Rectal smooth muscle tissue (tissue), 1 donor: ENCODE measurements at regions not wholly inside any gene's neighbourhood (a gene's known extent, or its start where the extent isn't known, plus 50 kb on each side); places are given as distances from the start of the nearest gene placed in this dataset.

ENCODE experiments used
- H3K27ac ChIP-seq: one replicate; pipeline ENCODE4 v1.7.0; 2013; ENCODE audit warnings: low read depth, low read length, inconsistent platforms
- H3K27me3 ChIP-seq: one replicate; pipeline ENCODE4 v1.7.0; 2013; ENCODE audit warnings: low read length; ENCODE audit not compliant: control insufficient read depth, insufficient read depth
- H3K36me3 ChIP-seq: one replicate; pipeline ENCODE4 v1.7.0; 2013; ENCODE audit warnings: low read length; ENCODE audit not compliant: control insufficient read depth, insufficient read depth
- H3K4me1 ChIP-seq: one replicate; pipeline ENCODE4 v1.7.0; 2013; ENCODE audit warnings: low read length; ENCODE audit not compliant: control insufficient read depth, insufficient read depth
- H3K4me3 ChIP-seq: one replicate; pipeline ENCODE4 v1.7.0; 2013; ENCODE audit warnings: low read length
- H3K9ac ChIP-seq: one replicate; pipeline ENCODE4 v1.7.0; 2013; ENCODE audit warnings: low read length

DNA sequence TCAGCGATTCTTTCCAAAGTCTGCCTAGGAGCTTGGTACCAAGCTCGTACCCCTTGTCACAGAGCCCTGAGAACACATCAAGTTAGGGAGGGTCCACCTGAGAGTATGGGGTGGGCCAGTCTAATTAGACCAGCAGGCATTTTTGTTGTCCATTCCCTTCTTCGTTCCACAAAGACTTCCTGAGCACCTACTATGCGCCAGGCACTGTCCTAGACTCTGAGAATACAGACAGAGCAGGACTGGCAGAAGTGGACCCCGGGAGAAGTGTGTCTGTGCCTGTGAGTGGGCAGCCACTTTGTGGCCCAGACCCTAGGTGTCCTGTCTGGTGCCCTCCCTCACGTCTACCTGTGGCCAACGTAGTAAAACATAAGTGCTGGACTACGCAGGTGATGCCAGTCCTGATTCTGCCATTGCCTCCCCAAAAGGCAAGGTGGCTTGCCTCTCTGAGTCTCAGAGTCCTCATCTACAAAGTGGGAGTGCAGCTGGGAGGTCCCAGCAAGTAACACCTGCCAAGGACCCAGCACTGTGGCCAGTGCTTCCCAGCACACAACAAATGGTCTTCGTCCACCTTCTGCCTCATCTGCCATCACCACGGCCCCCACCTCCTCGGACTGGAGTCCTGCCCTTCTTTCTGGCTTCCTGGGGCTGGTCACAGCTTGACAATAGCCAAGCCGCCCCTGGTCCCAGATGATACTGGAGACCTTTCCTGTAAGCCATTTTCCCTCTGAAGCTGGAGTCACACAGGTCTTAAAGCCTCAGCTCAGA, 54.3 kb upstream of the DUSP5 start:
- H3K4me1 ChIP-seq, result no peaks in the 10 kb centered on the region
- H3K27me3 ChIP-seq, result no peaks in the 10 kb centered on the region
- no peaks in the 10 kb centered on the region for H3K36me3 ChIP-seq
- H3K4me3 ChIP-seq, result no peak overlapping the region
- H3K27ac ChIP-seq, result no peak overlapping the region
- H3K9ac ChIP-seq, result no peak overlapping the region

DNA sequence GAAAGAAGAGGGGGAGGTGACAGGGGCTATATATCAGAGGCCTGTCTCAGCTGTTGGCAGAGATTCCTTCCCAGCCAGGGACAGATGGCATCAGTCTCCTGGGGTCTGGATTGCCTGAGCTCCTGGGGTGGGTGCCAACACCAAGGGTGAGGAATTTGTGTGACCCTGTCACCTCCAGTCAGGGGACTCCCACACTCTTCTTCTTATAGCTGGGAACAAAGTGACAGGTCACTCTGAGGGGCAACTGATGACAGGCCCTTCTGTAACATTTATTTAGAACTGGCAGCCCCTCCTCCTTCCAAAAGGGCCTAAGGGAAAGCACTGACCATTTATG, 53.7 kb upstream of the DUSP5 start:
- H3K9ac ChIP-seq, result no peak overlapping the region
- no peaks in the 10 kb centered on the region for H3K36me3 ChIP-seq
- H3K27me3 ChIP-seq, result no peaks in the 10 kb centered on the region
- no peaks in the 10 kb centered on the region for H3K4me1 ChIP-seq
- H3K4me3 ChIP-seq, result no peak overlapping the region
- no peak overlapping the region for H3K27ac ChIP-seq

DNA sequence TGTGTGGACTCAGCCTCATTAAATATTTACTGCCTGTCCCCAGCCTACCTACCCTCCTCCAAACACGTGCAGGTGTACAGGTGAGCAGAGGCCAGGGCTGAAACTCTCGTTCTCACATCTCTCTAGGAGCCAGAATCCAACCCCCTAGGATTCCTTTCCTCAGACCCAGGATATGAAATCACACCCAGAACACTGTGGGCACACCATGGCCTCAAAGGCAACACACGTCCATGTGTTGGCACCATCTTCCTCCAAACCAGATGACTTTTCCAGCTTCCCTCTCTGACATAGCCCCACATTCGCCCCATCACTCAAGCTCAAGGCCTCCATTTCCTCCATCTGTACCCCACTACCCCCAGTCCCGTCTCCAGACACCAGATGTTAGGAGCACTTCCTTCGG, 51.8 kb upstream of the DUSP5 start:
- Histone ChIP-seq H3K27me3 (no peaks in the 10 kb centered on the region), H3K36me3 (no peaks in the 10 kb centered on the region), H3K4me1 (no peaks in the 10 kb centered on the region), H3K4me3 (no peak overlapping the region), H3K27ac (no peak overlapping the region), H3K9ac (no peak overlapping the region)

DNA sequence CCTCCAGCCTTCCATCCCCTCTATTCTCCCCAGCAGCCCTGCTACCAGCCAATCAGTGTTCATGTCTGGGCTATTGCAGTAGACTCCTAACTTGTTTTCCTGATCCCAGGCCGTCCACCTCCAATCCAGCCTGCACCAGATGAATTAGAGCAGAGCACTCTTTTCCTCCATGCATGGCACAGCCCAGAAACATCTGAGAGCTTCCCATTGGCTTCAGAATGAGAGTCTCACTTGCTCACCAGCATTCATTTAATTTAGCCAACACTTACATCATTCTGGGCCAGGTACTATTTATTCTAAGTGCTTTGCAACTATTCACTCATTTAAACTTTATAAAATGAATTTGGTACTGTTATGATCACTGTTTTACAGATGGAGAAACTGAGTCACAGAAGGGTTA, 51.4 kb upstream of the DUSP5 start:
- Histone ChIP-seq H3K27ac (no peak overlapping the region), H3K4me3 (no peak overlapping the region), H3K27me3 (no peaks in the 10 kb centered on the region), H3K4me1 (no peaks in the 10 kb centered on the region), H3K9ac (no peak overlapping the region), H3K36me3 (no peaks in the 10 kb centered on the region)

DNA sequence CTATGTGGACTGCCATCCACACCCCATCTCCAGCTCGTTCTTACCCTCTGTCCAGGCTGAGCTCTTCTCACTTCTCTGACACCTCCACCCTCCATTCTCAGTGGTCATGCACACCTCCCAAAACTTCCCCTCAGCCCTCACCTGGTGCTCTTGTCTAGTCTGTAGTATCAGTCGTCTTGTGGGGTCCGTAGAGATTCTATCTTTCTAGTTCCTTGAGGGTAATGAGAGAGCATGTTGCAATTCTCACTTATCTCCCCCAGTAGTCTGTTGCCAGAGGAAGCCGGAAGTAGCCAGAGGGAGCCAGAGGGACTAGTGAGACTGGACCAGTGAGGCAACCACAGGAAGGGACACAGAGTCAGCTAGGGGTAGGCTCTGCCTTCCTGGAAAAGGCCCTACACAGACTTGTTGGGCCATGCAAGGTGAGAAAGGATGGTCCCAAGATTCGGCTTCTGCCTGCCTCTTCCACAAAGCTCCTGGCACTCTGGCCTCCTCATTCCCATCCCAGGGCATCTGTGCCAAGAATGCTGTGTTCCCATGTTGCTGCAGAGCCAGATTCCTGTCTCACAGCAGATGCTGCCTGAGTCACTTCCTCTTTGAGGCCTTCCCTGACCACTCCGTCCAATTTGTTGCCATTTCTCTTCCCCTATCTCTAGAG, 50.6 kb upstream of the DUSP5 start:
- H3K36me3 ChIP-seq, result no peaks in the 10 kb centered on the region
- H3K4me3 ChIP-seq, result no peak overlapping the region
- no peaks in the 10 kb centered on the region for H3K27me3 ChIP-seq
- H3K9ac ChIP-seq, result no peak overlapping the region
- H3K4me1 ChIP-seq, result no peaks in the 10 kb centered on the region
- no peak overlapping the region for H3K27ac ChIP-seq

DNA sequence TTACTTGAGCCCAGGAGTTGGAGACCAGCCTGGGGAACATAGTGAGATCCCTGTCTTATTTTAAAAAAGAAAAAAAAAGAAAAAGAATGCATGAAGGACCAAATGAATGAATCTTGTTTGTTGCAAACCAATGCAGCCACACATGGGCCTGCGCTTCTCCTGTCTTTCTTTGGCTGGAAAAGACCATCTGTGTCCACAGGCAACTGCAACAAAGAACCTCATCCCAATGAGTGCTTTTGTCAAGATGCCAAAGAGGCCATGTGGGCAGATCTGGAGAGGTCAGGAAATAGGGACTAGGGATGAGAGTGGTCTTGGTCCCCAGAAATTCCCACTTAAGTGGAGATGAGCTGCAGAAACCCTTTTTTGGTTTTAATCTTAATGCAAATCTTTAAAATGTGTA, 49.8 kb upstream of the DUSP5 start:
- Histone ChIP-seq H3K27me3 (no peaks in the 10 kb centered on the region), H3K4me1 (no peaks in the 10 kb centered on the region), H3K9ac (no peak overlapping the region), H3K4me3 (no peak overlapping the region), H3K27ac (no peak overlapping the region), H3K36me3 (no peaks in the 10 kb centered on the region)
